ENCODE measurements at regions not wholly inside any gene's neighbourhood (a gene's known extent, or its start where the extent isn't known, plus 50 kb on each side); places are given as distances from the start of the nearest gene placed in this dataset.

DNA sequence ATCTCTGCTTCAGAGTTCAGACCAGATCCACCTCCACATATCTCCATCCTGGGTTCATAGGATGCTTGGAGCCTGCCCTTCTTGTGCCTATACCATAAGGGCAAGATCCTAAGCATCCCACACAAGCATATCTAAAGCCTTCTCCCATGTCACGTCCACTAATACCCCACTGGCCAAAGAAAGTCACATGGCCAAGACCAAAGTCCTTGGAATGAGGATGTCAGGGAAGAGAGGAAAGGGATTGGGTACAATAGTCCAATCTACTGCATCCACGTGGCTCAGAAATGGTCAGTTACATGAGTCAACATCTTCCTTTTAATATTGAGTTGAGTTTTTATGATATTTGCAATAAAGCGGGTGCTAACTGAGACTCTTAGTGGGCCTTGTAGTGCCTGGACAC lies 515.9 kb upstream of the SULF2 start:
- TF ChIP-seq, protein P1, sequence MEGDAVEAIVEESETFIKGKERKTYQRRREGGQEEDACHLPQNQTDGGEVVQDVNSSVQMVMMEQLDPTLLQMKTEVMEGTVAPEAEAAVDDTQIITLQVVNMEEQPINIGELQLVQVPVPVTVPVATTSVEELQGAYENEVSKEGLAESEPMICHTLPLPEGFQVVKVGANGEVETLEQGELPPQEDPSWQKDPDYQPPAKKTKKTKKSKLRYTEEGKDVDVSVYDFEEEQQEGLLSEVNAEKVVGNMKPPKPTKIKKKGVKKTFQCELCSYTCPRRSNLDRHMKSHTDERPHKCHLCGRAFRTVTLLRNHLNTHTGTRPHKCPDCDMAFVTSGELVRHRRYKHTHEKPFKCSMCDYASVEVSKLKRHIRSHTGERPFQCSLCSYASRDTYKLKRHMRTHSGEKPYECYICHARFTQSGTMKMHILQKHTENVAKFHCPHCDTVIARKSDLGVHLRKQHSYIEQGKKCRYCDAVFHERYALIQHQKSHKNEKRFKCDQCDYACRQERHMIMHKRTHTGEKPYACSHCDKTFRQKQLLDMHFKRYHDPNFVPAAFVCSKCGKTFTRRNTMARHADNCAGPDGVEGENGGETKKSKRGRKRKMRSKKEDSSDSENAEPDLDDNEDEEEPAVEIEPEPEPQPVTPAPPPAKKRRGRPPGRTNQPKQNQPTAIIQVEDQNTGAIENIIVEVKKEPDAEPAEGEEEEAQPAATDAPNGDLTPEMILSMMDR (IDR thresholded peaks at IDR 0.05; ENCODE audit: low read depth, low read length), result no peak
- no peak for TF ChIP-seq EZH2phosphoT487 (IDR thresholded peaks at IDR 0.05; ENCODE audit: low read depth)
